DOHH2 (cell line): ENCODE measurements at regions not wholly inside any gene's neighbourhood (a gene's known extent, or its start where the extent isn't known, plus 50 kb on each side); places are given as distances from the start of the nearest gene placed in this dataset.

Experiments used
- EZH2phosphoT487 ChIP-seq: fragments of 200-600 bp; sonication (generic); IDR thresholded peaks from 2 replicates; pipeline ENCODE4 v1.6.1; 2017; ENCODE audit warnings: borderline replicate concordance, mild to moderate bottlenecking, antibody characterized with exemption, low read length, moderate library complexity, mixed read lengths
- TF ChIP-seq, protein P1 (sequence below): fragments of 200-600 bp; sonication (generic); IDR thresholded peaks from one replicate; pipeline ENCODE4 v1.5.1; 2014; ENCODE audit warnings: antibody characterized with exemption, mild to moderate bottlenecking, low read depth, low read length; ENCODE audit not compliant: poor library complexity, severe bottlenecking

GRCh38 chr18:1976484-1976883, 594.8 kb downstream of the METTL4 start:
- TF ChIP-seq, protein P1, sequence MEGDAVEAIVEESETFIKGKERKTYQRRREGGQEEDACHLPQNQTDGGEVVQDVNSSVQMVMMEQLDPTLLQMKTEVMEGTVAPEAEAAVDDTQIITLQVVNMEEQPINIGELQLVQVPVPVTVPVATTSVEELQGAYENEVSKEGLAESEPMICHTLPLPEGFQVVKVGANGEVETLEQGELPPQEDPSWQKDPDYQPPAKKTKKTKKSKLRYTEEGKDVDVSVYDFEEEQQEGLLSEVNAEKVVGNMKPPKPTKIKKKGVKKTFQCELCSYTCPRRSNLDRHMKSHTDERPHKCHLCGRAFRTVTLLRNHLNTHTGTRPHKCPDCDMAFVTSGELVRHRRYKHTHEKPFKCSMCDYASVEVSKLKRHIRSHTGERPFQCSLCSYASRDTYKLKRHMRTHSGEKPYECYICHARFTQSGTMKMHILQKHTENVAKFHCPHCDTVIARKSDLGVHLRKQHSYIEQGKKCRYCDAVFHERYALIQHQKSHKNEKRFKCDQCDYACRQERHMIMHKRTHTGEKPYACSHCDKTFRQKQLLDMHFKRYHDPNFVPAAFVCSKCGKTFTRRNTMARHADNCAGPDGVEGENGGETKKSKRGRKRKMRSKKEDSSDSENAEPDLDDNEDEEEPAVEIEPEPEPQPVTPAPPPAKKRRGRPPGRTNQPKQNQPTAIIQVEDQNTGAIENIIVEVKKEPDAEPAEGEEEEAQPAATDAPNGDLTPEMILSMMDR = no peak
- TF ChIP-seq EZH2phosphoT487 = no peak
